ENCODE measurements at regions not wholly inside any gene's neighbourhood (a gene's known extent, or its start where the extent isn't known, plus 50 kb on each side); places are given as distances from the start of the nearest gene placed in this dataset.

DNA sequence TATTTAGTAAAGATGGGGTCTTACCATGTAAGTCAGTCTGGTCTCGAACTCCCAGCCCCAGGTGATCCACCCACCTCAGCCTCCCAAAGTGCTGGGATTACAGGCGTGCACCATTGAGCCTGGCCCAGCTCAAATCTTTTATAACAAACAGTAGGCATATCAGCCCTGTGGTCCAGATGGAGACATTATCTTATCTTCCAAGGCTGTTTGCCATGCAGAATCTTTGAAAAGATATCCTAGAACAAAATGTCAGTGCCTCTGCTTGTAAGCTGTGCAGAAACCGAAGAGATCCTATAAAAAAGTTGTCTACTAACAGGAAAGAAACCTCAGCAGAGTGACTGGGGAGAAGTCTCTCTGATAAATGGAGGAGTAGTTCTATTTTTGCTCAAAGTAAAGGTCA, 142.1 kb downstream of the PTH2R start:
- Histone ChIP-seq H3F3A (replicated peaks; ENCODE audit: low read depth) (no peaks in the 10 kb centered on the region), H3K9me2 (ENCODE audit: insufficient read depth) (no peaks in the 10 kb centered on the region), H3K27ac (ENCODE audit: low read depth) (no peak overlapping the region), H3K4me2 (no peak overlapping the region), H3K4me3 (no peak overlapping the region), H4K20me1 (replicated peaks; ENCODE audit: insufficient read depth) (no peaks in the 10 kb centered on the region), H3K79me2 (replicated peaks; ENCODE audit: insufficient read depth) (no peaks in the 10 kb centered on the region), H2AFZ (peak overlapping the region; percentile 45; the same call in 1 of the 2 replicates), H3K36me3 (ENCODE audit: insufficient read depth) (0 out of 2 replicates have a peak, but pooled peaks cover 3% of the 10 kb centered on the region), H3K4me1 (ENCODE audit: insufficient read depth) (no peaks in the 10 kb centered on the region), H3K27me3 (ENCODE audit: insufficient read depth) (no peaks in the 10 kb centered on the region)
- no peak for ATAC-seq
- Mint-ChIP-seq H3K27ac (no peak overlapping the region), H3K36me3 (ENCODE audit: low read depth) (no peaks in the 10 kb centered on the region), H3K4me3 (no peak overlapping the region), H3K9me3 (peaks cover 3% of the 10 kb centered on the region; the same call in 2 of the 3 replicates), H3K4me1 (peaks cover 4% of the 10 kb centered on the region), H3K27me3 (ENCODE audit: insufficient read depth, low read depth, poor library complexity) (no peaks in the 10 kb centered on the region)
- TF ChIP-seq NANOG (IDR thresholded peaks at IDR 0.05; ENCODE audit: borderline replicate concordance): no peak
- no peak for TF ChIP-seq ZNF331 (CRISPR knock-in tag; IDR thresholded peaks at IDR 0.05; ENCODE audit: low read depth)
- TF ChIP-seq, protein P1, sequence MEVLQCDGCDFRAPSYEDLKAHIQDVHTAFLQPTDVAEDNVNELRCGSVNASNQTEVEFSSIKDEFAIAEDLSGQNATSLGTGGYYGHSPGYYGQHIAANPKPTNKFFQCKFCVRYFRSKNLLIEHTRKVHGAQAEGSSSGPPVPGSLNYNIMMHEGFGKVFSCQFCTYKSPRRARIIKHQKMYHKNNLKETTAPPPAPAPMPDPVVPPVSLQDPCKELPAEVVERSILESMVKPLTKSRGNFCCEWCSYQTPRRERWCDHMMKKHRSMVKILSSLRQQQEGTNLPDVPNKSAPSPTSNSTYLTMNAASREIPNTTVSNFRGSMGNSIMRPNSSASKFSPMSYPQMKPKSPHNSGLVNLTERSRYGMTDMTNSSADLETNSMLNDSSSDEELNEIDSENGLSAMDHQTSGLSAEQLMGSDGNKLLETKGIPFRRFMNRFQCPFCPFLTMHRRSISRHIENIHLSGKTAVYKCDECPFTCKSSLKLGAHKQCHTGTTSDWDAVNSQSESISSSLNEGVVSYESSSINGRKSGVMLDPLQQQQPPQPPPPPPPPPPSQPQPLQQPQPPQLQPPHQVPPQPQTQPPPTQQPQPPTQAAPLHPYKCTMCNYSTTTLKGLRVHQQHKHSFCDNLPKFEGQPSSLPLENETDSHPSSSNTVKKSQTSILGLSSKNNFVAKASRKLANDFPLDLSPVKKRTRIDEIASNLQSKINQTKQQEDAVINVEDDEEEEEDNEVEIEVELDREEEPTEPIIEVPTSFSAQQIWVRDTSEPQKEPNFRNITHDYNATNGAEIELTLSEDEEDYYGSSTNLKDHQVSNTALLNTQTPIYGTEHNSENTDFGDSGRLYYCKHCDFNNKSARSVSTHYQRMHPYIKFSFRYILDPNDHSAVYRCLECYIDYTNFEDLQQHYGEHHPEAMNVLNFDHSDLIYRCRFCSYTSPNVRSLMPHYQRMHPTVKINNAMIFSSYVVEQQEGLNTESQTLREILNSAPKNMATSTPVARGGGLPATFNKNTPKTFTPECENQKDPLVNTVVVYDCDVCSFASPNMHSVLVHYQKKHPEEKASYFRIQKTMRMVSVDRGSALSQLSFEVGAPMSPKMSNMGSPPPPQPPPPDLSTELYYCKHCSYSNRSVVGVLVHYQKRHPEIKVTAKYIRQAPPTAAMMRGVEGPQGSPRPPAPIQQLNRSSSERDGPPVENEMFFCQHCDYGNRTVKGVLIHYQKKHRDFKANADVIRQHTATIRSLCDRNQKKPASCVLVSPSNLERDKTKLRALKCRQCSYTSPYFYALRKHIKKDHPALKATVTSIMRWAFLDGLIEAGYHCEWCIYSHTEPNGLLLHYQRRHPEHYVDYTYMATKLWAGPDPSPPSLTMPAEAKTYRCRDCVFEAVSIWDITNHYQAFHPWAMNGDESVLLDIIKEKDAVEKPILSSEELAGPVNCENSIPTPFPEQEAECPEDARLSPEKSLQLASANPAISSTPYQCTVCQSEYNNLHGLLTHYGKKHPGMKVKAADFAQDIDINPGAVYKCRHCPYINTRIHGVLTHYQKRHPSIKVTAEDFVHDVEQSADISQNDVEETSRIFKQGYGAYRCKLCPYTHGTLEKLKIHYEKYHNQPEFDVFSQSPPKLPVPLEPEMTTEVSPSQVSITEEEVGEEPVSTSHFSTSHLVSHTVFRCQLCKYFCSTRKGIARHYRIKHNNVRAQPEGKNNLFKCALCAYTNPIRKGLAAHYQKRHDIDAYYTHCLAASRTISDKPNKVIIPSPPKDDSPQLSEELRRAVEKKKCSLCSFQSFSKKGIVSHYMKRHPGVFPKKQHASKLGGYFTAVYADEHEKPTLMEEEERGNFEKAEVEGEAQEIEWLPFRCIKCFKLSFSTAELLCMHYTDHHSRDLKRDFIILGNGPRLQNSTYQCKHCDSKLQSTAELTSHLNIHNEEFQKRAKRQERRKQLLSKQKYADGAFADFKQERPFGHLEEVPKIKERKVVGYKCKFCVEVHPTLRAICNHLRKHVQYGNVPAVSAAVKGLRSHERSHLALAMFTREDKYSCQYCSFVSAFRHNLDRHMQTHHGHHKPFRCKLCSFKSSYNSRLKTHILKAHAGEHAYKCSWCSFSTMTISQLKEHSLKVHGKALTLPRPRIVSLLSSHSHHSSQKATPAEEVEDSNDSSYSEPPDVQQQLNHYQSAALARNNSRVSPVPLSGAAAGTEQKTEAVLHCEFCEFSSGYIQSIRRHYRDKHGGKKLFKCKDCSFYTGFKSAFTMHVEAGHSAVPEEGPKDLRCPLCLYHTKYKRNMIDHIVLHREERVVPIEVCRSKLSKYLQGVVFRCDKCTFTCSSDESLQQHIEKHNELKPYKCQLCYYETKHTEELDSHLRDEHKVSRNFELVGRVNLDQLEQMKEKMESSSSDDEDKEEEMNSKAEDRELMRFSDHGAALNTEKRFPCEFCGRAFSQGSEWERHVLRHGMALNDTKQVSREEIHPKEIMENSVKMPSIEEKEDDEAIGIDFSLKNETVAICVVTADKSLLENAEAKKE (CRISPR knock-in tag; IDR thresholded peaks at IDR 0.05): no peak
- TF ChIP-seq POLR2AphosphoS5 (IDR thresholded peaks at IDR 0.05; ENCODE audit: low read depth): no peak
- TF ChIP-seq, protein P2, sequence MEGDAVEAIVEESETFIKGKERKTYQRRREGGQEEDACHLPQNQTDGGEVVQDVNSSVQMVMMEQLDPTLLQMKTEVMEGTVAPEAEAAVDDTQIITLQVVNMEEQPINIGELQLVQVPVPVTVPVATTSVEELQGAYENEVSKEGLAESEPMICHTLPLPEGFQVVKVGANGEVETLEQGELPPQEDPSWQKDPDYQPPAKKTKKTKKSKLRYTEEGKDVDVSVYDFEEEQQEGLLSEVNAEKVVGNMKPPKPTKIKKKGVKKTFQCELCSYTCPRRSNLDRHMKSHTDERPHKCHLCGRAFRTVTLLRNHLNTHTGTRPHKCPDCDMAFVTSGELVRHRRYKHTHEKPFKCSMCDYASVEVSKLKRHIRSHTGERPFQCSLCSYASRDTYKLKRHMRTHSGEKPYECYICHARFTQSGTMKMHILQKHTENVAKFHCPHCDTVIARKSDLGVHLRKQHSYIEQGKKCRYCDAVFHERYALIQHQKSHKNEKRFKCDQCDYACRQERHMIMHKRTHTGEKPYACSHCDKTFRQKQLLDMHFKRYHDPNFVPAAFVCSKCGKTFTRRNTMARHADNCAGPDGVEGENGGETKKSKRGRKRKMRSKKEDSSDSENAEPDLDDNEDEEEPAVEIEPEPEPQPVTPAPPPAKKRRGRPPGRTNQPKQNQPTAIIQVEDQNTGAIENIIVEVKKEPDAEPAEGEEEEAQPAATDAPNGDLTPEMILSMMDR (conservative IDR thresholded peaks at IDR 0.05; ENCODE audit: low read depth in 2 of 2): no peak
- TF ChIP-seq, protein P3, sequence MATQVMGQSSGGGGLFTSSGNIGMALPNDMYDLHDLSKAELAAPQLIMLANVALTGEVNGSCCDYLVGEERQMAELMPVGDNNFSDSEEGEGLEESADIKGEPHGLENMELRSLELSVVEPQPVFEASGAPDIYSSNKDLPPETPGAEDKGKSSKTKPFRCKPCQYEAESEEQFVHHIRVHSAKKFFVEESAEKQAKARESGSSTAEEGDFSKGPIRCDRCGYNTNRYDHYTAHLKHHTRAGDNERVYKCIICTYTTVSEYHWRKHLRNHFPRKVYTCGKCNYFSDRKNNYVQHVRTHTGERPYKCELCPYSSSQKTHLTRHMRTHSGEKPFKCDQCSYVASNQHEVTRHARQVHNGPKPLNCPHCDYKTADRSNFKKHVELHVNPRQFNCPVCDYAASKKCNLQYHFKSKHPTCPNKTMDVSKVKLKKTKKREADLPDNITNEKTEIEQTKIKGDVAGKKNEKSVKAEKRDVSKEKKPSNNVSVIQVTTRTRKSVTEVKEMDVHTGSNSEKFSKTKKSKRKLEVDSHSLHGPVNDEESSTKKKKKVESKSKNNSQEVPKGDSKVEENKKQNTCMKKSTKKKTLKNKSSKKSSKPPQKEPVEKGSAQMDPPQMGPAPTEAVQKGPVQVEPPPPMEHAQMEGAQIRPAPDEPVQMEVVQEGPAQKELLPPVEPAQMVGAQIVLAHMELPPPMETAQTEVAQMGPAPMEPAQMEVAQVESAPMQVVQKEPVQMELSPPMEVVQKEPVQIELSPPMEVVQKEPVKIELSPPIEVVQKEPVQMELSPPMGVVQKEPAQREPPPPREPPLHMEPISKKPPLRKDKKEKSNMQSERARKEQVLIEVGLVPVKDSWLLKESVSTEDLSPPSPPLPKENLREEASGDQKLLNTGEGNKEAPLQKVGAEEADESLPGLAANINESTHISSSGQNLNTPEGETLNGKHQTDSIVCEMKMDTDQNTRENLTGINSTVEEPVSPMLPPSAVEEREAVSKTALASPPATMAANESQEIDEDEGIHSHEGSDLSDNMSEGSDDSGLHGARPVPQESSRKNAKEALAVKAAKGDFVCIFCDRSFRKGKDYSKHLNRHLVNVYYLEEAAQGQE (IDR thresholded peaks at IDR 0.05; ENCODE audit: unreplicated experiment): no peak
- TF ChIP-seq, protein P4, sequence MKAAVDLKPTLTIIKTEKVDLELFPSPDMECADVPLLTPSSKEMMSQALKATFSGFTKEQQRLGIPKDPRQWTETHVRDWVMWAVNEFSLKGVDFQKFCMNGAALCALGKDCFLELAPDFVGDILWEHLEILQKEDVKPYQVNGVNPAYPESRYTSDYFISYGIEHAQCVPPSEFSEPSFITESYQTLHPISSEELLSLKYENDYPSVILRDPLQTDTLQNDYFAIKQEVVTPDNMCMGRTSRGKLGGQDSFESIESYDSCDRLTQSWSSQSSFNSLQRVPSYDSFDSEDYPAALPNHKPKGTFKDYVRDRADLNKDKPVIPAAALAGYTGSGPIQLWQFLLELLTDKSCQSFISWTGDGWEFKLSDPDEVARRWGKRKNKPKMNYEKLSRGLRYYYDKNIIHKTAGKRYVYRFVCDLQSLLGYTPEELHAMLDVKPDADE (IDR thresholded peaks at IDR 0.05): no peak
- TF ChIP-seq CREB1 (CRISPR knock-in tag; IDR thresholded peaks at IDR 0.05; ENCODE audit: low read depth): no peak
- TF ChIP-seq ZNF114 (CRISPR knock-in tag; IDR thresholded peaks at IDR 0.05): no peak
- TF ChIP-seq JUNB (IDR thresholded peaks at IDR 0.05; ENCODE audit: unreplicated experiment): no peak
- TF ChIP-seq STAT1 (IDR thresholded peaks at IDR 0.05; ENCODE audit: unreplicated experiment): no peak
- no peak for TF ChIP-seq EZH2 (IDR thresholded peaks at IDR 0.05; ENCODE audit: low read depth, unreplicated experiment)
- no peak for TF ChIP-seq EZH2phosphoT487 (IDR thresholded peaks at IDR 0.05; ENCODE audit: unreplicated experiment)
- DNase-seq (ENCODE audit: low spot score): no peak
